VCaP (cell line): ENCODE measurements at regions not wholly inside any gene's neighbourhood (a gene's known extent, or its start where the extent isn't known, plus 50 kb on each side); places are given as distances from the start of the nearest gene placed in this dataset.

Experiments used
- H3K27ac ChIP-seq: fragments of 450-650 bp; 2 replicates; pipeline ENCODE4 v1.5.1; 2017
- CTCF ChIP-seq: fragments of 450-650 bp; conservative IDR thresholded peaks from 2 replicates; pipeline ENCODE4 v1.5.1; 2017; ENCODE audit warnings: mild to moderate bottlenecking, moderate library complexity

GRCh38 chr18:1564793-1565192 is 660.1 kb downstream of the ADCYAP1 start:
- no peak for TF ChIP-seq CTCF
- no peak overlapping the region for H3K27ac ChIP-seq

- H3K27ac ChIP-seq = no peak overlapping the region
- TF ChIP-seq CTCF = no peak
Measured at GRCh38 chr18:1571206-1571605, 666.5 kb downstream of the ADCYAP1 start.

GRCh38 chr18:1573732-1574131 is 669.1 kb downstream of the ADCYAP1 start:
- no peak for TF ChIP-seq CTCF

GRCh38 chr18:1575084-1575483 is 670.4 kb downstream of the ADCYAP1 start:
- no peak for TF ChIP-seq CTCF
- H3K27ac ChIP-seq = no peak overlapping the region

More at GRCh38 chr18:1573732-1574131, 669.1 kb downstream of the ADCYAP1 start:
- H3K27ac ChIP-seq = no peak overlapping the region

- TF ChIP-seq CTCF = no peak
- no peak overlapping the region for H3K27ac ChIP-seq
Measured at GRCh38 chr18:1578505-1578904, 673.8 kb downstream of the ADCYAP1 start.

- H3K27ac ChIP-seq = no peak overlapping the region
- no peak for TF ChIP-seq CTCF
Measured at GRCh38 chr18:1581581-1581980, 676.9 kb downstream of the ADCYAP1 start.

- H3K27ac ChIP-seq = no peak overlapping the region
- peak; percentile 80 for TF ChIP-seq CTCF
Measured at GRCh38 chr18:1585881-1586488, 681.3 kb downstream of the ADCYAP1 start.

GRCh38 chr18:1593091-1593490 is 688.4 kb downstream of the ADCYAP1 start:
- TF ChIP-seq CTCF = no peak
- no peak overlapping the region for H3K27ac ChIP-seq
